Chondrocyte (in vitro differentiated cells): ENCODE measurements at regions not wholly inside any gene's neighbourhood (a gene's known extent, or its start where the extent isn't known, plus 50 kb on each side); places are given as distances from the start of the nearest gene placed in this dataset.
"Not testable (repeated sequence)": the region's sequence is repeated elsewhere in the genome, so short reads cannot be mapped to it uniquely, and the experiment has no call there.

ENCODE experiments used
- DNase-seq: peaks from one replicate; pipeline ENCODE4 v3.0.0; 2021; ENCODE audit warnings: mixed read lengths, low spot score
- H3K27ac Mint-ChIP-seq: one replicate; pipeline ENCODE4 v1.8.0; 2021; ENCODE audit warnings: mild to moderate bottlenecking, moderate library complexity, mixed read lengths; ENCODE audit not compliant: unreplicated experiment
- H3K27me3 Mint-ChIP-seq: 2 replicates; pipeline ENCODE4 v1.8.0; 2021; ENCODE audit warnings: low read depth, mixed read lengths
- H3K36me3 Mint-ChIP-seq: 2 replicates; pipeline ENCODE4 v1.8.0; 2021; ENCODE audit warnings: low read depth, mixed read lengths
- H3K4me1 Mint-ChIP-seq: 2 replicates; pipeline ENCODE4 v1.8.0; 2021; ENCODE audit warnings: low read depth, mild to moderate bottlenecking, mixed read lengths
- H3K4me3 Mint-ChIP-seq: one replicate; pipeline ENCODE4 v1.8.0; 2021; ENCODE audit warnings: mild to moderate bottlenecking, moderate library complexity, mixed read lengths; ENCODE audit not compliant: unreplicated experiment
- H3K9me3 Mint-ChIP-seq: 2 replicates; pipeline ENCODE4 v1.8.0; 2021; ENCODE audit warnings: low read depth, mixed read lengths
- TF ChIP-seq, protein P1 (sequence below): fragments of 200-600 bp; sonication (generic); IDR thresholded peaks from 2 replicates; pipeline ENCODE4 v1.5.0; 2021; ENCODE audit warnings: antibody characterized with exemption, mild to moderate bottlenecking, moderate library complexity

DNA sequence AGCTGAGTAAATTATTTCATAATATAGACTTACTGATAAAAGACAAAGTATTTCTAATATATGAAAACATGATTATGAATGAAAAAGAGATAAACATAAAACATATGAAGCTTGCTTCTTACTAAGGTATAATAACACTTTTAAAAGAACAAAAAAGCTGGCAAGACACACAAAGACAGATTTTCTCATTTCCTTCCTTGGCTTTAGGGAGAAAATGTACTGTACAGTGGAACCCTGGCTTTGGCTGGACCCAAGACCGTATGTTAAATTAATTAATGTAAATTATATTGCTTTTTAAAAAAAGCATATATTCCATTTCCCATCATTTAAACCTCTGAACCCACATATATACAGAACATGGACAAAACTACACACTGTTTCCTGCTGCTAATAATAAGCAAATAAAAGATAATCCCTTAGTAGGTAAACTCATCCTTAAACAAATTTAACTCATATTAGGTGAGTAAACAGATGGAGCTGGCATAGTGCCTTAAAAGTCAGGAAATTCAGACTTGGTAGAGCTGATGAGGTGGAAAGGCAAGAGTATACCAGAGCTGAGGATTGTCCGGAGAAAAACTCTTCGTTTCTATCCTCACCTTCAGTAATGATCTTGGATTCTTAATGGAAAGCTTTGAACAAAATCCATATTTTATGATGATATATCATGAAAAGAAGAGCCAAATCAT is 1016.4 kb upstream of the KCND2 start:
- TF ChIP-seq, protein P1, sequence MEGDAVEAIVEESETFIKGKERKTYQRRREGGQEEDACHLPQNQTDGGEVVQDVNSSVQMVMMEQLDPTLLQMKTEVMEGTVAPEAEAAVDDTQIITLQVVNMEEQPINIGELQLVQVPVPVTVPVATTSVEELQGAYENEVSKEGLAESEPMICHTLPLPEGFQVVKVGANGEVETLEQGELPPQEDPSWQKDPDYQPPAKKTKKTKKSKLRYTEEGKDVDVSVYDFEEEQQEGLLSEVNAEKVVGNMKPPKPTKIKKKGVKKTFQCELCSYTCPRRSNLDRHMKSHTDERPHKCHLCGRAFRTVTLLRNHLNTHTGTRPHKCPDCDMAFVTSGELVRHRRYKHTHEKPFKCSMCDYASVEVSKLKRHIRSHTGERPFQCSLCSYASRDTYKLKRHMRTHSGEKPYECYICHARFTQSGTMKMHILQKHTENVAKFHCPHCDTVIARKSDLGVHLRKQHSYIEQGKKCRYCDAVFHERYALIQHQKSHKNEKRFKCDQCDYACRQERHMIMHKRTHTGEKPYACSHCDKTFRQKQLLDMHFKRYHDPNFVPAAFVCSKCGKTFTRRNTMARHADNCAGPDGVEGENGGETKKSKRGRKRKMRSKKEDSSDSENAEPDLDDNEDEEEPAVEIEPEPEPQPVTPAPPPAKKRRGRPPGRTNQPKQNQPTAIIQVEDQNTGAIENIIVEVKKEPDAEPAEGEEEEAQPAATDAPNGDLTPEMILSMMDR = no peak
- DNase-seq = no peak
- no peak overlapping the region for H3K27ac Mint-ChIP-seq
- H3K27me3 Mint-ChIP-seq = peaks cover 9% of the 10 kb centered on the region
- H3K36me3 Mint-ChIP-seq = no peaks in the 10 kb centered on the region
- no peaks in the 10 kb centered on the region for H3K4me1 Mint-ChIP-seq
- H3K4me3 Mint-ChIP-seq = no peak overlapping the region
- no peaks in the 10 kb centered on the region for H3K9me3 Mint-ChIP-seq

- H3K27ac Mint-ChIP-seq, H3K9me3 Mint-ChIP-seq, DNase-seq, H3K4me1 Mint-ChIP-seq, H3K4me3 Mint-ChIP-seq, H3K36me3 Mint-ChIP-seq: not testable (repeated sequence)
- H3K27me3 Mint-ChIP-seq = peaks cover 21% of the 10 kb centered on the region
Observed at GRCh38 chr7:119266790-119267189, 1006.2 kb upstream of the KCND2 start.

- Mint-ChIP-seq H3K4me3 (no peak overlapping the region), H3K27ac (no peak overlapping the region), H3K9me3 (no peaks in the 10 kb centered on the region), H3K27me3 (peaks cover 17% of the 10 kb centered on the region), H3K36me3 (no peaks in the 10 kb centered on the region), H3K4me1 (no peaks in the 10 kb centered on the region)
- TF ChIP-seq, protein P1 = peak; percentile 91
- peak; percentile 29 for DNase-seq
Observed at GRCh38 chr7:119270045-119270464, 1002.9 kb upstream of the KCND2 start.

DNA sequence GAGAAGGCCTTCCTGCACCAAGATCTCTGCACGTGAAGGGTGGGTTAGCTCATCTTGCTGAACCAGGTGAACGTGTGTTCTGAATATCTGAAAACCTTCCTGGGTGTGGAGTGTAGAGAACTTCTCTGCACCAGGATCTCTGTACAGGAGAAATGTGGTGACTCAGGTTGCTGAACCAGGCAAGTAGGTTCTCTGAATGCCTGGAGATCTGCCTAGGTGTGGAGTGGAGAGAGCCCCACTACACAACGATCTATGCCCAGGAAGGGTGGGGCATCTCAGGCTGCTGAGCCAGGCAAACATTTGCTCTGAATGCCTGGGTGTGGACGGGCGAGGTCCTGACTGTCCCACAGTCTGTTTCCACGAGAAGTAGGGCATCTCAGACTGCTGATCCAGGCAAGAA is 1002.3 kb upstream of the KCND2 start:
- H3K27me3 Mint-ChIP-seq = peaks cover 17% of the 10 kb centered on the region
- TF ChIP-seq, protein P1 = no peak
- no peaks in the 10 kb centered on the region for H3K9me3 Mint-ChIP-seq
- DNase-seq = no peak
- no peaks in the 10 kb centered on the region for H3K4me1 Mint-ChIP-seq
- H3K36me3 Mint-ChIP-seq = no peaks in the 10 kb centered on the region
- H3K27ac Mint-ChIP-seq = no peak overlapping the region
- no peak overlapping the region for H3K4me3 Mint-ChIP-seq

DNA sequence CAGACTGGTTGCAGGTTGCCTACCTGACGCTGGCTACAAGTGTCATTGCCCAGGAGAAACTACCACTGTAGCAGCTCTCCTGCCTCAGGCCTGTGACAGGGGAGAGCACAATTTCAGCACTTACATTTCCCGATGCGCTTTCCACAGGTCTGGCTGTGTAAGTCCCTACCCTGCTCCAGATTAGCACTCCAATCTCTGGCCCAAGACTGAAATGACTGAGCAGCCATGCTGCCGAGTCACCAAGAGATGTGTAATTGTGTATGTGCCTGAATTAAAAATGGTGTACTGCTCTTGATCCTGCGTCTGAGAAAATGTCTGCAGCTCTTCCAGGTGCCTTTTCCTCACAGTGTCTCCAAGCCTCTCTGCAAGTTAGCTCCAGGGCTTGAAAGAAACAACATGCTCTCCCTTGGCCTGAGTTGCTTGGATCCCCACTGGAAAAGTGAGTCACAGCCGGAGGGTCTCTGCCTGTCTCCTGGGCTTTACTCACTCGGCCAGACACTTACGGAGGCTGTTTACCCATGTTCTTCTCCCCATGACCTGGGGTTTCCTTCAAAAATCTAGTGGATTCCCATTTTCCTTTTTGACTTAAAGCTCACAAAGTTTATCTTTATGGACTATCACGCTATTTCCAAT is 1001.7 kb upstream of the KCND2 start:
- no peaks in the 10 kb centered on the region for H3K9me3 Mint-ChIP-seq
- TF ChIP-seq, protein P1 = no peak

More for the DNA sequence above, 1001.7 kb upstream of the KCND2 start:
- H3K27ac Mint-ChIP-seq = no peak overlapping the region
- H3K36me3 Mint-ChIP-seq = no peaks in the 10 kb centered on the region
- H3K4me3 Mint-ChIP-seq = no peak overlapping the region
- H3K4me1 Mint-ChIP-seq = no peaks in the 10 kb centered on the region
- DNase-seq = no peak
- H3K27me3 Mint-ChIP-seq = peaks cover 19% of the 10 kb centered on the region
